ENCODE measurements at regions not wholly inside any gene's neighbourhood (a gene's known extent, or its start where the extent isn't known, plus 50 kb on each side); places are given as distances from the start of the nearest gene placed in this dataset.

GRCh38 chr5:16995372-16995771 lies 59.3 kb upstream of the MYO10 start:
- no peaks in the 10 kb centered on the region for H3K9me3 ChIP-seq
- H3K9ac ChIP-seq, result peak overlapping the region; percentile 20; the same call in 1 of the 2 replicates
- TF ChIP-seq TAF1 (IDR thresholded peaks at IDR 0.05; ENCODE audit: borderline replicate concordance, low read depth, low read length) (no peak), GABPA (IDR thresholded peaks at IDR 0.05; ENCODE audit: low read depth) (no peak), NFIC (IDR thresholded peaks at IDR 0.05; ENCODE audit: borderline replicate concordance) (no peak), TEAD4 (IDR thresholded peaks at IDR 0.05; ENCODE audit: borderline replicate concordance, insufficient read depth) (no peak), ZBTB33 (IDR thresholded peaks at IDR 0.05; ENCODE audit: borderline replicate concordance, low read depth) (no peak), POLR2AphosphoS5 (IDR thresholded peaks at IDR 0.05; ENCODE audit: low read depth, low read length) (no peak), ELF1 (IDR thresholded peaks at IDR 0.05) (no peak), REST (IDR thresholded peaks at IDR 0.05; ENCODE audit: low read depth, low read length) (no peak), USF2 (IDR thresholded peaks at IDR 0.05; ENCODE audit: borderline replicate concordance, low read depth, low read length) (no peak)

More at GRCh38 chr5:16995372-16995771, 59.3 kb upstream of the MYO10 start:
- peaks cover 0 to 13% of the 10 kb centered on the region in 2 experiments; a peak in 1 of 4 replicates for H3K4me1 ChIP-seq (ENCODE audit: control insufficient read depth in 1 of 2, insufficient read depth in 2 of 2, low read depth in 1 of 2, low read length in 1 of 2)
- no peaks in the 10 kb centered on the region for H3K9me2 ChIP-seq
- H3K79me2 ChIP-seq (ENCODE audit: insufficient read depth), result no peaks in the 10 kb centered on the region
- peaks cover 28% of the 10 kb centered on the region for H3F3A ChIP-seq (replicated peaks; ENCODE audit: insufficient read depth)
- peak overlapping the region in 1 of 2 experiments; percentile 41; a peak in 1 of 4 replicates for H3K27ac ChIP-seq (ENCODE audit: low read depth in 2 of 2, low read length in 1 of 2)
- H2AFZ ChIP-seq (ENCODE audit: low read depth), result peak overlapping the region; percentile 80
- POLR2A ChIA-PET, result no interaction called here
- peak overlapping the region; percentile 32 for H3K4me2 ChIP-seq
- H4K20me1 ChIP-seq (ENCODE audit: insufficient read depth), result no peaks in the 10 kb centered on the region
- no peaks in the 10 kb centered on the region for H3K36me3 ChIP-seq (replicated peaks in 1 of 2; ENCODE audit: control insufficient read depth in 1 of 2, insufficient read depth in 2 of 2, low read length in 1 of 2)
- CTCF ChIA-PET, result interaction anchor here (0.8 kb wide), 1 partner anchor 168 kb away, joined by 3 read pairs; no protein-coding TSS in a partner anchor
- 80% methylated on average over 4 of the region's 4 CpGs for WGBS (ENCODE audit: low lambda C conversion rate)
- no peaks in the 10 kb centered on the region for H3K27me3 ChIP-seq (ENCODE audit: insufficient read depth)
- no peak overlapping the region for H3K4me3 ChIP-seq (ENCODE audit: low read depth in 2 of 2, low read length in 1 of 2)
- no peak for DNase-seq

Data from SK-N-SH (cell line).